ENCODE measurements at regions not wholly inside any gene's neighbourhood (a gene's known extent, or its start where the extent isn't known, plus 50 kb on each side); places are given as distances from the start of the nearest gene placed in this dataset.

DNA sequence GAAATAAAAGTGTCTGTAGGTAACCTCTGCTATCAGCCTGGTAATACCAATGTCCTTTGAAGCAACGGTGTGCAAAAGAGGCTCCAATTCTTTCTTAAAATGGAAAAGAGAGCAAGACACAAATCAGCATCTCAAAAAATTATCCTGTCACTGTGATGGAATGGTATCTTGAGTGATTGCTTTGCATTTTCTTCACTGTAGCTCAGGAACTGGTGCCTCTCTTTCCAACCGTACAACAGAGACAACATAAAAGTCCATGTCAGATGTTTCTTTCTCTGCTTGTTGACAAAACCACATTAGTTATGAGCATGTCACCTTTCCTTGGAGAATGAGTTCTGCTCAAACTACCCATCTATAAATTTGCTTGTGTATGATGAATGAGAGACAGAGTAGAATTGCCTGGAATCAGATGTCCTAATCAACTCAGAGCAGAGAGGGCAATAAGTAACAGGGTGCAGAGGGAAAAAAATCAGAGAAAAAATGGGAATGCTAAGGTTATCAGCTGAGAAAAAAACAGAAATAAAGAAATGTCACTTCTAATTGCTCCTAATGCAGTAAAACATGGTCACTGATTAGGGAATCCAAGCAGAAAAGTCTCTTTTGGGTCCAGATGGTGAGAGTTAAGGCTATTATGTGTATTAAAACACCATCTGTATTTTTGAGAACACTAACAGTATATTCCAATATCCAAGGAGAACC lies 465.0 kb upstream of the ATP2B1 start:
- TF ChIP-seq, protein P1, sequence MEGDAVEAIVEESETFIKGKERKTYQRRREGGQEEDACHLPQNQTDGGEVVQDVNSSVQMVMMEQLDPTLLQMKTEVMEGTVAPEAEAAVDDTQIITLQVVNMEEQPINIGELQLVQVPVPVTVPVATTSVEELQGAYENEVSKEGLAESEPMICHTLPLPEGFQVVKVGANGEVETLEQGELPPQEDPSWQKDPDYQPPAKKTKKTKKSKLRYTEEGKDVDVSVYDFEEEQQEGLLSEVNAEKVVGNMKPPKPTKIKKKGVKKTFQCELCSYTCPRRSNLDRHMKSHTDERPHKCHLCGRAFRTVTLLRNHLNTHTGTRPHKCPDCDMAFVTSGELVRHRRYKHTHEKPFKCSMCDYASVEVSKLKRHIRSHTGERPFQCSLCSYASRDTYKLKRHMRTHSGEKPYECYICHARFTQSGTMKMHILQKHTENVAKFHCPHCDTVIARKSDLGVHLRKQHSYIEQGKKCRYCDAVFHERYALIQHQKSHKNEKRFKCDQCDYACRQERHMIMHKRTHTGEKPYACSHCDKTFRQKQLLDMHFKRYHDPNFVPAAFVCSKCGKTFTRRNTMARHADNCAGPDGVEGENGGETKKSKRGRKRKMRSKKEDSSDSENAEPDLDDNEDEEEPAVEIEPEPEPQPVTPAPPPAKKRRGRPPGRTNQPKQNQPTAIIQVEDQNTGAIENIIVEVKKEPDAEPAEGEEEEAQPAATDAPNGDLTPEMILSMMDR (IDR thresholded peaks at IDR 0.05): no peak
- TF ChIP-seq POLR2A (IDR thresholded peaks at IDR 0.05): no peak
- no peak for TF ChIP-seq POLR2AphosphoS5 (IDR thresholded peaks at IDR 0.05)
- no peak for TF ChIP-seq EP300 (IDR thresholded peaks at IDR 0.05)

All from sigmoid colon (tissue), 4 donors.